ENCODE measurements at regions not wholly inside any gene's neighbourhood (a gene's known extent, or its start where the extent isn't known, plus 50 kb on each side); places are given as distances from the start of the nearest gene placed in this dataset.

GRCh38 chr5:96337048-96337781 is 95.8 kb downstream of the PCSK1 start:
- Mint-ChIP-seq H3K4me1 (ENCODE audit: insufficient read depth, unreplicated experiment) (peaks cover 16% of the 10 kb centered on the region), H3K27me3 (ENCODE audit: insufficient read depth, unreplicated experiment) (no peaks in the 10 kb centered on the region), H3K27ac (ENCODE audit: low read depth, unreplicated experiment) (no peak overlapping the region), H3K4me3 (ENCODE audit: unreplicated experiment) (no peak overlapping the region), H3K36me3 (ENCODE audit: insufficient read depth, unreplicated experiment) (no peaks in the 10 kb centered on the region), H3K9me3 (ENCODE audit: unreplicated experiment) (no peaks in the 10 kb centered on the region)
- CTCF ChIA-PET: interaction anchor here (0.5 to 17.5 kb wide), 50 partner anchors 8 to 692 kb away, joined by 3 to 492 read pairs (median 4); partner anchors contain the start of gene ELL2
- no peak for TF ChIP-seq CTCF (IDR thresholded peaks at IDR 0.05; ENCODE audit: unreplicated experiment)
- BruUV-seq (replicated peaks): no TSS peak
- POLR2A ChIA-PET: interaction anchor here (0.5 to 6.4 kb wide), 22 partner anchors 9 to 482 kb away, joined by 3 to 82 read pairs (median 4); partner anchors contain the start of gene ELL2
- DNase-seq (ENCODE audit: unreplicated experiment): no peak
- intact Hi-C loops (cut with micrococcal nuclease): loop anchor here (2.0 to 5.0 kb wide), 4 partner anchors 80 to 258 kb away; no protein-coding TSS in a partner anchor

GRCh38 chr5:96336351-96336985 is 96.6 kb downstream of the PCSK1 start:
- Mint-ChIP-seq H3K4me3 (ENCODE audit: unreplicated experiment) (no peak overlapping the region), H3K27me3 (ENCODE audit: insufficient read depth, unreplicated experiment) (no peaks in the 10 kb centered on the region), H3K9me3 (ENCODE audit: unreplicated experiment) (no peaks in the 10 kb centered on the region), H3K36me3 (ENCODE audit: insufficient read depth, unreplicated experiment) (no peaks in the 10 kb centered on the region), H3K4me1 (ENCODE audit: insufficient read depth, unreplicated experiment) (peaks cover 21% of the 10 kb centered on the region), H3K27ac (ENCODE audit: low read depth, unreplicated experiment) (no peak overlapping the region)
- peak; percentile 84 for TF ChIP-seq CTCF (IDR thresholded peaks at IDR 0.05; ENCODE audit: unreplicated experiment)
- intact Hi-C loops (cut with micrococcal nuclease): loop anchor here (1.0 to 5.0 kb wide), 11 partner anchors 79 to 555 kb away; partner anchors contain the start of gene ELL2
- CTCF ChIA-PET: interaction anchor here (0.5 to 17.5 kb wide), 71 partner anchors 9 to 693 kb away, joined by 3 to 492 read pairs (median 4); partner anchors contain the start of genes ELL2 and GLRX
- POLR2A ChIA-PET: interaction anchor here (0.6 to 6.4 kb wide), 31 partner anchors 9 to 482 kb away, joined by 3 to 82 read pairs (median 4); partner anchors contain the start of gene ELL2
- BruUV-seq (replicated peaks): no TSS peak
- DNase-seq (ENCODE audit: unreplicated experiment): peak; percentile 89

- ChIA-PET POLR2A (interaction anchor here (0.6 to 6.4 kb wide), 29 partner anchors 8 to 482 kb away, joined by 3 to 82 read pairs (median 4); partner anchors contain the start of gene ELL2), CTCF (interaction anchor here (0.5 to 17.5 kb wide), 51 partner anchors 9 to 693 kb away, joined by 3 to 492 read pairs (median 6); partner anchors contain the start of genes ELL2 and GLRX)
- peaks cover 27% of the 10 kb centered on the region for H3K4me1 Mint-ChIP-seq (ENCODE audit: insufficient read depth, unreplicated experiment)
- H3K27ac Mint-ChIP-seq (ENCODE audit: low read depth, unreplicated experiment): no peak overlapping the region
- TSS peak; percentile 60 for BruUV-seq (replicated peaks)
- no peaks in the 10 kb centered on the region for H3K9me3 Mint-ChIP-seq (ENCODE audit: unreplicated experiment)
- no peaks in the 10 kb centered on the region for H3K27me3 Mint-ChIP-seq (ENCODE audit: insufficient read depth, unreplicated experiment)
- H3K36me3 Mint-ChIP-seq (ENCODE audit: insufficient read depth, unreplicated experiment): no peaks in the 10 kb centered on the region
- intact Hi-C loops (cut with micrococcal nuclease): loop anchor here (1.0 to 5.0 kb wide), 11 partner anchors 79 to 555 kb away; partner anchors contain the start of gene ELL2
- no peak for TF ChIP-seq CTCF (IDR thresholded peaks at IDR 0.05; ENCODE audit: unreplicated experiment)
- H3K4me3 Mint-ChIP-seq (ENCODE audit: unreplicated experiment): no peak overlapping the region
- peak; percentile 62 for DNase-seq (ENCODE audit: unreplicated experiment)
Observed at GRCh38 chr5:96335873-96336272, 97.2 kb downstream of the PCSK1 start.

- Mint-ChIP-seq H3K27me3 (ENCODE audit: insufficient read depth, unreplicated experiment) (no peaks in the 10 kb centered on the region), H3K36me3 (ENCODE audit: insufficient read depth, unreplicated experiment) (no peaks in the 10 kb centered on the region), H3K27ac (ENCODE audit: low read depth, unreplicated experiment) (no peak overlapping the region), H3K4me1 (ENCODE audit: insufficient read depth, unreplicated experiment) (peaks cover 24% of the 10 kb centered on the region), H3K4me3 (ENCODE audit: unreplicated experiment) (no peak overlapping the region), H3K9me3 (ENCODE audit: unreplicated experiment) (no peaks in the 10 kb centered on the region)
- POLR2A ChIA-PET: interaction anchor here (0.7 kb wide), 1 partner anchor 549 kb away, joined by 3 read pairs; no protein-coding TSS in a partner anchor
- no TSS peak for BruUV-seq (replicated peaks)
- CTCF ChIA-PET: interaction anchor here (0.6 to 8.6 kb wide), 5 partner anchors 12 to 471 kb away, joined by 3 to 95 read pairs (median 3); partner anchors contain the start of gene ELL2
- intact Hi-C loops (cut with micrococcal nuclease): no loop called here
- TF ChIP-seq CTCF (IDR thresholded peaks at IDR 0.05; ENCODE audit: unreplicated experiment): no peak
- no peak for DNase-seq (ENCODE audit: unreplicated experiment)
Observed at GRCh38 chr5:96333391-96333790, 99.7 kb downstream of the PCSK1 start.

Measured in MCF 10A (cell line).